H9 (cell line): ENCODE measurements at regions not wholly inside any gene's neighbourhood (a gene's known extent, or its start where the extent isn't known, plus 50 kb on each side); places are given as distances from the start of the nearest gene placed in this dataset.

Experiments used
- DNase-seq: peaks from one replicate; pipeline ENCODE4 v3.0.0-alpha.2; 2017
- H2AFZ ChIP-seq: one replicate; pipeline ENCODE4 v1.6.1; 2013; ENCODE audit warnings: mild to moderate bottlenecking, low read length, control low read depth, moderate library complexity
- H2AK5ac ChIP-seq: 2 replicates; pipeline ENCODE4 v1.6.1; 2013; ENCODE audit warnings: low read length, control low read depth, mixed read lengths; ENCODE audit not compliant: insufficient read length
- H2BK120ac ChIP-seq: one replicate; pipeline ENCODE4 v1.6.1; 2013; ENCODE audit warnings: low read depth, mild to moderate bottlenecking, low read length, control low read depth, inconsistent platforms; ENCODE audit not compliant: poor library complexity, severe bottlenecking
- H2BK12ac ChIP-seq: 2 replicates; pipeline ENCODE4 v1.6.1; 2013; ENCODE audit warnings: low read length, control low read depth, mixed read lengths, low read depth; ENCODE audit not compliant: insufficient read length
- H2BK15ac ChIP-seq: 2 replicates; pipeline ENCODE4 v1.6.1; 2013; ENCODE audit warnings: low read depth, low read length, control low read depth
- H2BK20ac ChIP-seq: one replicate; pipeline ENCODE4 v1.6.1; 2013; ENCODE audit warnings: low read depth, mild to moderate bottlenecking, low read length, control low read depth, inconsistent platforms; ENCODE audit not compliant: poor library complexity, severe bottlenecking
- H2BK5ac ChIP-seq: 2 replicates; pipeline ENCODE4 v1.6.1; 2013; ENCODE audit warnings: low read length, control low read depth, mixed read lengths; ENCODE audit not compliant: insufficient read length
- H3K14ac ChIP-seq: 2 replicates; pipeline ENCODE4 v1.6.1; 2013; ENCODE audit warnings: low read length, control low read depth; ENCODE audit not compliant: insufficient read depth
- H3K18ac ChIP-seq: 2 replicates; pipeline ENCODE4 v1.6.1; 2013; ENCODE audit warnings: low read depth, mild to moderate bottlenecking, mixed read lengths, low read length, control low read depth; ENCODE audit not compliant: insufficient read length
- H3K23ac ChIP-seq: 2 replicates; pipeline ENCODE4 v1.6.1; 2013; ENCODE audit warnings: low read length, control low read depth, mixed read lengths, low read depth; ENCODE audit not compliant: insufficient read length
- H3K23me2 ChIP-seq: 2 replicates; pipeline ENCODE4 v1.6.1; 2013; ENCODE audit warnings: low read depth, mild to moderate bottlenecking, mixed read lengths, low read length, control low read depth; ENCODE audit not compliant: insufficient read length, poor library complexity, severe bottlenecking
- H3K27ac ChIP-seq: 2 replicates; pipeline ENCODE4 v1.5.1; 2013; ENCODE audit warnings: low read length, control low read depth, mixed read lengths, low read depth; ENCODE audit not compliant: insufficient read length
- H3K27me3 ChIP-seq: 2 replicates; pipeline ENCODE4 v1.6.1; 2013; ENCODE audit warnings: low read length, control low read depth, inconsistent platforms; ENCODE audit not compliant: insufficient read depth
- H3K4ac ChIP-seq: 2 replicates; pipeline ENCODE4 v1.6.1; 2013; ENCODE audit warnings: low read depth, mild to moderate bottlenecking, control low read depth, inconsistent platforms, low read length, moderate library complexity
- H3K4me1 ChIP-seq: 2 replicates; pipeline ENCODE4 v1.6.1; 2013; ENCODE audit warnings: low read length, control low read depth, inconsistent platforms; ENCODE audit not compliant: insufficient read depth
- H3K4me2 ChIP-seq: 2 replicates; pipeline ENCODE4 v1.6.1; 2013; ENCODE audit warnings: low read length, control low read depth, mixed read lengths; ENCODE audit not compliant: insufficient read length, insufficient read depth
- H3K56ac ChIP-seq: 2 replicates; pipeline ENCODE4 v1.6.1; 2013; ENCODE audit warnings: low read depth, mild to moderate bottlenecking, mixed read lengths, low read length, control low read depth; ENCODE audit not compliant: insufficient read length
- H3K79me1 ChIP-seq: 2 replicates; pipeline ENCODE4 v1.6.1; 2013; ENCODE audit warnings: low read depth, mild to moderate bottlenecking, moderate library complexity, low read length, control low read depth, inconsistent platforms; ENCODE audit not compliant: insufficient read depth, poor library complexity, severe bottlenecking
- H3K79me2 ChIP-seq: 2 replicates; pipeline ENCODE4 v1.6.1; 2013; ENCODE audit warnings: low read length, control low read depth, inconsistent platforms; ENCODE audit not compliant: insufficient read depth
- H3K9ac ChIP-seq: 2 replicates; pipeline ENCODE4 v1.6.1; 2013; ENCODE audit warnings: low read length, control low read depth, mixed read lengths; ENCODE audit not compliant: insufficient read length; ENCODE audit errors: extremely low read depth
- H3K9me3 ChIP-seq: one replicate; pipeline ENCODE4 v1.6.1; 2013; ENCODE audit warnings: low read depth, low read length, inconsistent platforms; ENCODE audit not compliant: control insufficient read depth
- H3T11ph ChIP-seq: one replicate; pipeline ENCODE4 v1.6.1; 2013; ENCODE audit warnings: mild to moderate bottlenecking, low read length, control low read depth, inconsistent platforms
- H4K20me1 ChIP-seq: one replicate; pipeline ENCODE4 v1.6.1; 2013; ENCODE audit not compliant: control insufficient read depth, insufficient read length, insufficient read depth
- H4K5ac ChIP-seq: 2 replicates; pipeline ENCODE4 v1.6.1; 2013; ENCODE audit warnings: low read depth, mild to moderate bottlenecking, mixed read lengths, low read length, control low read depth; ENCODE audit not compliant: insufficient read length
- H4K8ac ChIP-seq: replicated peaks from 2 replicates; pipeline ENCODE4 v1.6.1; 2013; ENCODE audit warnings: low read length, control low read depth, mixed read lengths, low read depth; ENCODE audit not compliant: insufficient read length
- H4K91ac ChIP-seq: 2 replicates; pipeline ENCODE4 v1.6.1; 2013; ENCODE audit warnings: low read depth, mild to moderate bottlenecking, moderate library complexity, mixed read lengths, low read length, control low read depth; ENCODE audit not compliant: insufficient read length
- H3K27ac Mint-ChIP-seq, 3 experiments: 2 replicates in 2 of 3; 3 replicates in 1 of 3; pipeline ENCODE4 v1.8.0; 2020 to 2021; ENCODE audit warnings: mixed read lengths in 3 of 3, mild to moderate bottlenecking in 1 of 3, moderate library complexity in 1 of 3
- H3K27me3 Mint-ChIP-seq: 2 replicates; pipeline ENCODE4 v1.8.0; 2021; ENCODE audit warnings: low read depth, mild to moderate bottlenecking, moderate library complexity, mixed read lengths
- H3K36me3 Mint-ChIP-seq, 3 experiments: 2 replicates in 2 of 3; 3 replicates in 1 of 3; pipeline ENCODE4 v1.8.0; 2020 to 2021; ENCODE audit warnings: low read depth in 3 of 3, mixed read lengths in 3 of 3; ENCODE audit not compliant: insufficient read depth in 1 of 3
- H3K4me1 Mint-ChIP-seq, 2 experiments: 2 replicates each; pipeline ENCODE4 v1.8.0; 2020; ENCODE audit warnings: mixed read lengths in 2 of 2
- H3K4me3 Mint-ChIP-seq, 2 experiments: 2 replicates in 1 of 2; 3 replicates in 1 of 2; pipeline ENCODE4 v1.8.0; 2020 to 2021; ENCODE audit warnings: mild to moderate bottlenecking in 2 of 2, mixed read lengths in 2 of 2, moderate library complexity in 1 of 2
- H3K9me3 Mint-ChIP-seq, 2 experiments: 2 replicates in 1 of 2; 3 replicates in 1 of 2; pipeline ENCODE4 v1.8.0; 2020; ENCODE audit warnings: mild to moderate bottlenecking in 2 of 2, mixed read lengths in 2 of 2, moderate library complexity in 1 of 2
- CTCF ChIP-seq: fragments of 200-600 bp; sonication (generic); conservative IDR thresholded peaks from 3 replicates; pipeline ENCODE4 v1.8.0; 2021; ENCODE audit warnings: antibody characterized with exemption, mild to moderate bottlenecking
- WGBS: extraction: QIAGEN DNeasy Blood & Tissue Kit; methylation state at CpG from one replicate; pipeline ENCODE4 v1.1.7; 2013; ENCODE audit warnings: missing lambda C conversion rate, low lambda C conversion rate, mixed read lengths; ENCODE audit not compliant: insufficient read length; ENCODE audit errors: extremely low coverage; 5-methylcytosine and 5-hydroxymethylcytosine counted together

GRCh38 chr5:159821461-159821940, 94.8 kb upstream of the ADRA1B start:
- Histone ChIP-seq H2AK5ac (no peak overlapping the region), H2BK15ac (no peak overlapping the region), H3K18ac (no peak overlapping the region), H2BK5ac (no peak overlapping the region), H4K91ac (no peak overlapping the region), H2AFZ (no peak overlapping the region), H3K4me2 (no peak overlapping the region), H3K56ac (no peak overlapping the region), H3K9ac (no peak overlapping the region), H2BK120ac (no peak overlapping the region), H3K23ac (no peak overlapping the region), H3K79me1 (no peaks in the 10 kb centered on the region), H3K27me3 (no peaks in the 10 kb centered on the region), H2BK20ac (no peak overlapping the region), H3K27ac (no peak overlapping the region), H3K14ac (no peak overlapping the region), H2BK12ac (no peak overlapping the region), H4K8ac (no peak overlapping the region), H3K4me1 (no peaks in the 10 kb centered on the region), H4K5ac (no peak overlapping the region), H3K23me2 (no peaks in the 10 kb centered on the region), H3K9me3 (no peaks in the 10 kb centered on the region), H3K79me2 (no peaks in the 10 kb centered on the region), H3K4ac (no peak overlapping the region), H3T11ph (no peak overlapping the region), H4K20me1 (no peaks in the 10 kb centered on the region)
- DNase-seq = no peak
- no CpG with 5 or more reads among the region's 9 CpGs for WGBS
- TF ChIP-seq CTCF = no peak
- Mint-ChIP-seq H3K27ac (no peak overlapping the region), H3K4me3 (no peak overlapping the region), H3K9me3 (no peaks in the 10 kb centered on the region), H3K27me3 (0 out of 2 replicates have a peak, but pooled peaks cover 2% of the 10 kb centered on the region), H3K4me1 (peaks cover 0 to 4% of the 10 kb centered on the region in 2 experiments; a peak in 2 of 4 replicates), H3K36me3 (no peaks in the 10 kb centered on the region)
